Endothelial cell of umbilical vein (primary cell): ENCODE measurements at regions not wholly inside any gene's neighbourhood (a gene's known extent, or its start where the extent isn't known, plus 50 kb on each side); places are given as distances from the start of the nearest gene placed in this dataset.

Experiments used
- BruUV-seq: library from RNA; stranded (reverse); fragments of 400-500 nt; replicated peaks from 2 replicates; lab custom pipeline; 2021; lab: Mats Ljungman, UMichigan
- CTCF ChIA-PET: fragments of 300-600, 350-600 bp; sonication (Branson Sonifier 250); formaldehyde crosslinking; loops from one replicate; lab custom pipeline; 2021; ENCODE audit warnings: antibody characterized with exemption, inconsistent platforms; lab: Charles Lee
- POLR2A ChIA-PET: fragments of 300-600, 350-600 bp; sonication (Branson Sonifier 250); formaldehyde crosslinking; loops from one replicate; lab custom pipeline; 2021; ENCODE audit warnings: antibody characterized with exemption, inconsistent platforms; lab: Charles Lee
- DNase-seq: peaks from one replicate; pipeline ENCODE4 v3.0.0-alpha.2; 2011; ENCODE audit warnings: low read depth, low spot score
- FAIRE-seq: peaks from 2 replicates; lab custom pipeline; 2011; peaks lifted over from hg19 to GRCh38; lab: Jason Lieb, UNC
- H2AFZ ChIP-seq: 2 replicates; pipeline ENCODE4 v1.6.0; 2012; ENCODE audit warnings: low read depth, low read length, control low read depth, inconsistent platforms
- H3K27ac ChIP-seq: 2 replicates; pipeline ENCODE4 v1.5.1; 2011; ENCODE audit warnings: low read depth, mild to moderate bottlenecking, control low read depth, low read length, moderate library complexity; ENCODE audit not compliant: insufficient read depth
- H3K27me3 ChIP-seq, 2 experiments: 2 replicates each; pipeline versions ENCODE4 v1.6.0 to v1.6.1; 2011; ENCODE audit warnings: low read length in 2 of 2, mixed read lengths in 1 of 2; ENCODE audit not compliant: control insufficient read depth in 2 of 2, insufficient read depth in 2 of 2
- H3K36me3 ChIP-seq, 2 experiments: 2 replicates in 1 of 2; 3 replicates in 1 of 2; pipeline ENCODE4 v1.5.1; 2011; ENCODE audit warnings: low read length in 2 of 2, mild to moderate bottlenecking in 1 of 2, moderate library complexity in 1 of 2; ENCODE audit not compliant: control insufficient read depth in 2 of 2, insufficient read depth in 2 of 2; ENCODE audit errors: extremely low read depth in 1 of 2
- H3K4me1 ChIP-seq: 3 replicates; pipeline ENCODE4 v1.5.1; 2011; ENCODE audit warnings: mild to moderate bottlenecking, low read length; ENCODE audit not compliant: control insufficient read depth, insufficient read depth; ENCODE audit errors: extremely low read depth
- H3K4me2 ChIP-seq: 2 replicates; pipeline ENCODE4 v1.6.1; 2011; ENCODE audit warnings: low read length, control low read depth, mixed read lengths; ENCODE audit not compliant: insufficient read depth
- H3K4me3 ChIP-seq, 3 experiments: fragments of 200-600 bp in 1 of 3; sonication (generic), shearing (Covaris generic) in 1 of 3; replicated peaks in 1 of 3; 2 replicates each; pipeline ENCODE4 v1.5.1; 2011 to 2016; ENCODE audit warnings: control low read depth in 3 of 3, low read length in 3 of 3, mild to moderate bottlenecking in 2 of 3, inconsistent platforms in 1 of 3, low read depth in 1 of 3, moderate library complexity in 1 of 3; ENCODE audit not compliant: insufficient read depth in 1 of 3
- H3K79me2 ChIP-seq: 2 replicates; pipeline ENCODE4 v1.6.0; 2012; ENCODE audit warnings: low read length, inconsistent platforms; ENCODE audit not compliant: control insufficient read depth, insufficient read depth
- H3K9ac ChIP-seq: replicated peaks from 2 replicates; pipeline ENCODE3; 2011; ENCODE audit warnings: low read length, control low read depth; ENCODE audit not compliant: insufficient read depth; ENCODE audit errors: extremely low read depth
- H3K9me1 ChIP-seq: replicated peaks from 3 replicates; pipeline ENCODE4 v1.6.0; 2011; ENCODE audit warnings: mild to moderate bottlenecking, low read length; ENCODE audit not compliant: control insufficient read depth, insufficient read depth; ENCODE audit errors: extremely low read depth
- H3K9me3 ChIP-seq: replicated peaks from 2 replicates; pipeline ENCODE4 v1.5.1; 2012; ENCODE audit warnings: low read length, inconsistent platforms; ENCODE audit not compliant: control insufficient read depth, insufficient read depth
- H4K20me1 ChIP-seq: replicated peaks from 2 replicates; pipeline ENCODE3; 2011; ENCODE audit warnings: mild to moderate bottlenecking, low read length; ENCODE audit not compliant: control insufficient read depth, insufficient read depth; ENCODE audit errors: extremely low read depth
- CTCF ChIP-seq, 2 donors: IDR thresholded peaks; 1 replicate in 1 of 2; 2 replicates in 1 of 2; pipeline ENCODE4 v1.5.1; 2011; ENCODE audit warnings: low read length in 2 of 2, mild to moderate bottlenecking in 2 of 2, moderate library complexity in 2 of 2, control low read depth in 1 of 2, inconsistent platforms in 1 of 2, low read depth in 1 of 2; ENCODE audit not compliant: insufficient read depth in 1 of 2; ENCODE audit errors: extremely low read depth in 1 of 2
- GATA2 ChIP-seq: IDR thresholded peaks from 2 replicates; pipeline ENCODE4 v1.7.0; 2011; ENCODE audit warnings: low read depth, mild to moderate bottlenecking, moderate library complexity, mixed read lengths, low read length; ENCODE audit not compliant: insufficient read length, insufficient read depth
- JUN ChIP-seq: IDR thresholded peaks from 2 replicates; pipeline ENCODE4 v1.6.1; 2011; ENCODE audit warnings: borderline replicate concordance, low read depth; ENCODE audit not compliant: insufficient read length, insufficient read depth
- MYC ChIP-seq: IDR thresholded peaks from one replicate; pipeline ENCODE4 v1.6.1; 2011; ENCODE audit warnings: mild to moderate bottlenecking, low read depth, low read length
- POLR2AphosphoS5 ChIP-seq: IDR thresholded peaks from 2 replicates; pipeline ENCODE4 v1.6.1; 2012; ENCODE audit warnings: low read depth, mild to moderate bottlenecking, control low read depth, low read length, moderate library complexity; ENCODE audit not compliant: insufficient read depth
- dilution Hi-C: fragments of 300-500 bp; cut with MboI; formaldehyde crosslinking; loops from one replicate; pipeline ENCODE4 v1.15.0; 2019; ENCODE audit warnings: low sequenced_read_pairs; ENCODE audit not compliant: extremely low pct_ligation_motif_present
- intact Hi-C: fragments of 100-400 bp; cut with micrococcal nuclease; formaldehyde crosslinking; loops from one replicate; pipeline ENCODE4 v1.10.0; 2022

DNA sequence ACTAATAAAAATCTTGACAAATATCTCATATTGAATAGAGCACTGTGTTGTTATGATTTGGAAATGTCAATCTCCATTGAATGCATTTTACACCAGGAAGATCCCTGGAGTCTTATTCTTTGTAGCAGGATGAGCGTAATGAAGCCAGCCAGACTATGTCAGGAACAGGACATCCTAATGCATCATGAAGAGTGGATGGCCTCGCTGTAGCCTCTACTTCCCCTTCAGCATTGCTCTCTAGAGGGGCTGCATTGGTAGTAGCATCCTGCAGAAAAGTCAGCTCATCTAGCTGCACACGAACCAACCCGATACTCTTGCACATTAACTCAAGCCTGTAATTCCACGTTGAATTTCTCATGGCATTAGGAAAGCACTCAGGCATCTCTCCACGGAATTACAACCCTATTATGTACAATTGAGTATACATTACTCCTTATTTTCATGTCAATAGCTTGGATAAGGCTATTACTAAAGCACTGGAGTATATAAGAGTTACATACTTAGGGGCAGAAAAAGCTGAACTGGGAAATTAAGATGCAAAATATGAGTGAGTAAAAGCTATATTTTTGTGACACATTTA is 76.1 kb downstream of the CMPK2 start:
- Histone ChIP-seq H3K4me2 (no peak overlapping the region), H3K27ac (no peak overlapping the region), H3K79me2 (no peaks in the 10 kb centered on the region), H3K9ac (no peak overlapping the region), H3K4me3 (no peak overlapping the region), H3K27me3 (no peaks in the 10 kb centered on the region), H3K4me1 (no peaks in the 10 kb centered on the region), H2AFZ (no peak overlapping the region), H3K36me3 (no peaks in the 10 kb centered on the region), H3K9me1 (no peaks in the 10 kb centered on the region), H3K9me3 (no peaks in the 10 kb centered on the region), H4K20me1 (no peaks in the 10 kb centered on the region)
- no peak for DNase-seq
- intact Hi-C loops = no loop called here
- dilution Hi-C loops = no loop called here
- FAIRE-seq = no peak
- TF ChIP-seq MYC (no peak), POLR2AphosphoS5 (no peak), JUN (no peak), CTCF (IDR thresholded peaks at IDR 0.05; ENCODE audit: extremely low read depth in 1 of 2, insufficient read depth in 1 of 2, low read depth in 1 of 2, low read length in 2 of 2) (no peak), GATA2 (no peak)
- no TSS peak for BruUV-seq
- CTCF ChIA-PET = no interaction called here
- POLR2A ChIA-PET = no interaction called here

DNA sequence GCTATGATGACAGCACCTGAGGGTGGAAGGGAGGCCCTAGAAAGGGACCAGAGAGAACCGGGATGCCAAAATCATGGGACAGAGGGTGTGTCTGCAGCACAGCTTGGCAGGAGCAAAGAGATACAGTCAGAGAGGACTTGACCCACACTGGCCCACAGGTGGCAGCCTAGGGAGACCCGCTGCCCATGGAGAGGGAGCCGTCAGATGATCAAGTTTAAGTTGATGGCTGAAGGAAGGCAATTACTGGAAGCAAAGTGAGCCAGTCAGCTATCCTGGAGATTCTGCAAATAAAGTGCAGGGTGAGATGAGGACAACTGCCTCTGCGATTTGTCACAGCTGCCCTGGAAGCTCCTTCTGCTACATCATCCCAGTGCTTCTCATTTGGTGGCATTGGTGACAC is 74.0 kb downstream of the CMPK2 start:
- POLR2A ChIA-PET = no interaction called here
- Histone ChIP-seq H3K4me1 (no peaks in the 10 kb centered on the region), H3K9me1 (no peaks in the 10 kb centered on the region), H3K4me3 (no peak overlapping the region), H3K27me3 (no peaks in the 10 kb centered on the region), H3K79me2 (no peaks in the 10 kb centered on the region), H4K20me1 (no peaks in the 10 kb centered on the region), H3K9ac (no peak overlapping the region), H2AFZ (no peak overlapping the region), H3K36me3 (no peaks in the 10 kb centered on the region), H3K27ac (no peak overlapping the region), H3K4me2 (no peak overlapping the region), H3K9me3 (no peaks in the 10 kb centered on the region)
- CTCF ChIA-PET = no interaction called here
- FAIRE-seq (no peak), DNase-seq (no peak)
- TF ChIP-seq JUN = no peak
- dilution Hi-C loops (no loop called here), intact Hi-C loops (no loop called here)
- BruUV-seq = no TSS peak
